CD4-positive, alpha-beta T cell (primary cell): ENCODE measurements at regions not wholly inside any gene's neighbourhood (a gene's known extent, or its start where the extent isn't known, plus 50 kb on each side); places are given as distances from the start of the nearest gene placed in this dataset.

ENCODE experiments used
- ATAC-seq: fragments of 200-7000 bp; cut with Tn5 transposase; one replicate; pipeline ENCODE4 v1.10.0; 2022; ENCODE audit warnings: mild to moderate bottlenecking; ENCODE audit not compliant: poor library complexity
- CTCF ChIA-PET: fragments of 350-600 bp; sonication (Branson Sonifier 250); formaldehyde crosslinking; loops from one replicate; lab custom pipeline; 2021; ENCODE audit warnings: antibody characterized with exemption, inconsistent platforms; lab: Charles Lee
- POLR2A ChIA-PET: fragments of 350-600 bp; sonication (Branson Sonifier 250); formaldehyde crosslinking; loops from one replicate; lab custom pipeline; 2021; ENCODE audit warnings: antibody characterized with exemption, inconsistent platforms; lab: Charles Lee
- DNase-seq, 14 experiments: peaks; one replicate each; pipeline ENCODE4 v3.0.0-alpha.2; 2013 to 2020; ENCODE audit warnings: mixed read lengths in 2 of 14
- H3K27ac ChIP-seq, 2 donors: one replicate each; pipeline versions ENCODE4 v1.5.1 to v1.7.0; 2013; ENCODE audit warnings: low read length in 2 of 2, low read depth in 1 of 2, mild to moderate bottlenecking in 1 of 2
- H3K27me3 ChIP-seq, 2 experiments: 1 replicate in 1 of 2; 2 replicates in 1 of 2; pipeline versions ENCODE4 v1.6.1 to v1.7.0; 2013; ENCODE audit warnings: low read length in 2 of 2, control low read depth in 1 of 2, mild to moderate bottlenecking in 1 of 2, moderate library complexity in 1 of 2; ENCODE audit not compliant: insufficient read depth in 2 of 2, control insufficient read depth in 1 of 2
- H3K36me3 ChIP-seq: one replicate; pipeline ENCODE4 v1.6.1; 2013; ENCODE audit warnings: low read length, control low read depth; ENCODE audit not compliant: insufficient read depth
- H3K4me1 ChIP-seq: one replicate; pipeline ENCODE4 v1.6.1; 2013; ENCODE audit warnings: low read length, control low read depth; ENCODE audit not compliant: insufficient read depth
- H3K4me3 ChIP-seq: one replicate; pipeline ENCODE4 v1.5.1; 2013; ENCODE audit warnings: mild to moderate bottlenecking, low read length, moderate library complexity
- H3K9me3 ChIP-seq, 2 experiments: 1 replicate in 1 of 2; 2 replicates in 1 of 2; pipeline versions ENCODE4 v1.6.1 to v1.7.0; 2013; ENCODE audit warnings: low read length in 2 of 2, mild to moderate bottlenecking in 2 of 2, control low read depth in 1 of 2, moderate library complexity in 1 of 2; ENCODE audit not compliant: control insufficient read depth in 1 of 2, insufficient read depth in 1 of 2
- H3K27ac Mint-ChIP-seq: one replicate; pipeline ENCODE4 v1.8.0; 2020; ENCODE audit warnings: mixed read lengths
- H3K27me3 Mint-ChIP-seq: one replicate; pipeline ENCODE4 v1.8.0; 2021; ENCODE audit warnings: mixed read lengths
- H3K36me3 Mint-ChIP-seq: one replicate; pipeline ENCODE4 v1.8.0; 2021; ENCODE audit warnings: low read depth, mixed read lengths
- H3K4me1 Mint-ChIP-seq: one replicate; pipeline ENCODE4 v1.8.0; 2021; ENCODE audit warnings: low read depth, mixed read lengths
- H3K4me3 Mint-ChIP-seq: one replicate; pipeline ENCODE4 v1.8.0; 2020; ENCODE audit warnings: mild to moderate bottlenecking, mixed read lengths
- H3K9me3 Mint-ChIP-seq: one replicate; pipeline ENCODE4 v1.8.0; 2020; ENCODE audit warnings: mixed read lengths
- intact Hi-C, 2 experiments: fragments of 100-400 bp; cut with DNase I in 1 of 2; cut with micrococcal nuclease in 1 of 2; formaldehyde crosslinking; loops; one replicate each; pipeline versions ENCODE4 v1.15.1 to v1.9.0; 2023 to 2025; cut with DNase I, micrococcal nuclease
- TF ChIP-seq, protein P1 (sequence below): fragments of 200-600 bp; IDR thresholded peaks from one replicate; pipeline ENCODE4 v1.8.0; 2022; ENCODE audit warnings: antibody characterized with exemption, mild to moderate bottlenecking

DNA sequence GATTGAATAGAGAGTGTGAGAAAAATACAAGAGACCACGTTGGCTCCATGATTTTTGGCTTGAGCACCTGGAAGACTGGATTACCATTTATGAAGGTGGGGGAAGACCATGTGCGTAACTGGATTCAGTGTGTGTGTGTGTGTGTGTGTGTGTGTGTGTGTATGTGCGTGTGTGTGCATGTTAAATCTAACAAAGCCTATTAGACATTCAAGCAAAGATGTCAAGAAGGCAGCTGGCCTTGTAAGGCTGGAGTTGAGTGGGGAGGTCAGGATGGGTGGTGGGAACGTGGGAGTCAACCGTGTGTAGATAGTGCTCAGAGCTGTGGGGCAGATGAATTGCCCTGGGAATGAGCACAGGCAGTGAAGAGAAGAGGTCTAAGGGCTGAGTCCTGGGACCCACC is 293.8 kb upstream of the POU3F1 start:
- Mint-ChIP-seq H3K27me3 (peaks cover 15% of the 10 kb centered on the region), H3K4me3 (no peak overlapping the region), H3K9me3 (no peaks in the 10 kb centered on the region), H3K4me1 (no peaks in the 10 kb centered on the region), H3K27ac (no peak overlapping the region), H3K36me3 (no peaks in the 10 kb centered on the region)
- H3K9me3 ChIP-seq, result no peaks in the 10 kb centered on the region
- DNase-seq, result no peak
- H3K4me1 ChIP-seq, result no peaks in the 10 kb centered on the region
- intact Hi-C loops, result no loop called here
- TF ChIP-seq, protein P1, sequence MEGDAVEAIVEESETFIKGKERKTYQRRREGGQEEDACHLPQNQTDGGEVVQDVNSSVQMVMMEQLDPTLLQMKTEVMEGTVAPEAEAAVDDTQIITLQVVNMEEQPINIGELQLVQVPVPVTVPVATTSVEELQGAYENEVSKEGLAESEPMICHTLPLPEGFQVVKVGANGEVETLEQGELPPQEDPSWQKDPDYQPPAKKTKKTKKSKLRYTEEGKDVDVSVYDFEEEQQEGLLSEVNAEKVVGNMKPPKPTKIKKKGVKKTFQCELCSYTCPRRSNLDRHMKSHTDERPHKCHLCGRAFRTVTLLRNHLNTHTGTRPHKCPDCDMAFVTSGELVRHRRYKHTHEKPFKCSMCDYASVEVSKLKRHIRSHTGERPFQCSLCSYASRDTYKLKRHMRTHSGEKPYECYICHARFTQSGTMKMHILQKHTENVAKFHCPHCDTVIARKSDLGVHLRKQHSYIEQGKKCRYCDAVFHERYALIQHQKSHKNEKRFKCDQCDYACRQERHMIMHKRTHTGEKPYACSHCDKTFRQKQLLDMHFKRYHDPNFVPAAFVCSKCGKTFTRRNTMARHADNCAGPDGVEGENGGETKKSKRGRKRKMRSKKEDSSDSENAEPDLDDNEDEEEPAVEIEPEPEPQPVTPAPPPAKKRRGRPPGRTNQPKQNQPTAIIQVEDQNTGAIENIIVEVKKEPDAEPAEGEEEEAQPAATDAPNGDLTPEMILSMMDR, result no peak
- POLR2A ChIA-PET, result no interaction called here
- H3K27me3 ChIP-seq, result peaks cover 6 to 15% of the 10 kb centered on the region in 2 experiments
- CTCF ChIA-PET, result no interaction called here
- no peaks in the 10 kb centered on the region for H3K36me3 ChIP-seq
- ATAC-seq, result no peak
- no peak overlapping the region for H3K27ac ChIP-seq
- H3K4me3 ChIP-seq, result no peak overlapping the region

DNA sequence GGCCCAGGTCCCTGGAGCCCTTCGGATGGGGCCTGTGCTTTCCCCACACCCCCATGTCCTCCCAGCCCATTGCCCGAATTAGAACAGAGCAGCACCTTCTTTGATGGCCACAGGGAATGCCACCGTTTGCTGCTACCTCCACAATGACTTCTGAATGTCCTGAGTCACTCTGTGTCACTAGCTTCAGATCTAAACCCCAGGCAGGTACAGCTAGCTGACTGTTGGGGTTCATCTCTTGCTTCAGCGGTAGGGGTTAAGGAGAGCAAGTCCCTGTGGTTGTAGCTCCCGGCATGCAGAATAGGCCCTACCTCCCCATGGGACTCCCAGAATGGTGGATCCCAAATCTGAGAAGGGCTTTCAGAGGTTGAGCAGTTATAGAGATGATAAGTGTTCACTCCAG is 291.1 kb upstream of the POU3F1 start:
- H3K36me3 Mint-ChIP-seq, result no peaks in the 10 kb centered on the region

DNA sequence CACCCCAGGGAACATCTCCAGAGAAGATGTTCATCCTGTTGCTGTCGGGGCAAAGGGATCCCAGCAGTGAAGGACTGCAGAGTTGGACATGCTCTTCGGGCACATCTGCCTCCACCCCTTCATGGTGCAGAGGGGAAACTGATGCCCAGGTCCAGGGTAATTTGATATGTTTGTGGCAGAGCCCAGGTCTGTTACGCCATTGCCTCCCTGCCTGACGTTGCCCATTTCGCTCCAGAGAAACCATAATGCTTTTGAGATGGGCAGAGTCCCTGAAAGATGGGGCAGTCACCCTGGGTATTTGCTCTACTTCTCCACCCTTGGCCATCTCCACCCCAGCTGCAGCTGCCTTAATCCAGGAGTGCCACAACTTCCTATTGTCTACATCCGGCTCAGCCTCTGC is 290.4 kb upstream of the POU3F1 start:
- no peak overlapping the region for H3K4me3 ChIP-seq
- Mint-ChIP-seq H3K4me1 (no peaks in the 10 kb centered on the region), H3K27me3 (peaks cover 18% of the 10 kb centered on the region), H3K27ac (no peak overlapping the region), H3K9me3 (no peaks in the 10 kb centered on the region), H3K4me3 (no peak overlapping the region), H3K36me3 (no peaks in the 10 kb centered on the region)
- no peaks in the 10 kb centered on the region for H3K36me3 ChIP-seq
- DNase-seq, result no peak
- POLR2A ChIA-PET, result no interaction called here
- TF ChIP-seq, protein P1, result no peak
- no peak overlapping the region for H3K27ac ChIP-seq
- ATAC-seq, result no peak
- no peaks in the 10 kb centered on the region for H3K4me1 ChIP-seq
- CTCF ChIA-PET, result no interaction called here
- H3K9me3 ChIP-seq, result no peaks in the 10 kb centered on the region
- intact Hi-C loops, result no loop called here
- H3K27me3 ChIP-seq, result peaks cover 6 to 12% of the 10 kb centered on the region in 2 experiments

More for the DNA sequence above, 291.1 kb upstream of the POU3F1 start:
- peaks cover 6 to 12% of the 10 kb centered on the region in 2 experiments for H3K27me3 ChIP-seq
- H3K9me3 Mint-ChIP-seq, result no peaks in the 10 kb centered on the region
- H3K27me3 Mint-ChIP-seq, result peaks cover 26% of the 10 kb centered on the region
- no peak overlapping the region for H3K4me3 ChIP-seq
- H3K4me1 ChIP-seq, result no peaks in the 10 kb centered on the region
- DNase-seq (no peak), ATAC-seq (no peak)
- H3K36me3 ChIP-seq, result no peaks in the 10 kb centered on the region
- intact Hi-C loops, result no loop called here
- no peaks in the 10 kb centered on the region for H3K9me3 ChIP-seq
- no peak overlapping the region for H3K27ac Mint-ChIP-seq
- ChIA-PET CTCF (no interaction called here), POLR2A (no interaction called here)
- no peak overlapping the region for H3K4me3 Mint-ChIP-seq
- H3K27ac ChIP-seq, result no peak overlapping the region
- TF ChIP-seq, protein P1, result no peak
- H3K4me1 Mint-ChIP-seq, result no peaks in the 10 kb centered on the region
